DMS114 treated with DMSO at 0.1 percent for 48 hours (cell line): ENCODE measurements at regions not wholly inside any gene's neighbourhood (a gene's known extent, or its start where the extent isn't known, plus 50 kb on each side); places are given as distances from the start of the nearest gene placed in this dataset.
"Not testable (repeated sequence)": the region's sequence is repeated elsewhere in the genome, so short reads cannot be mapped to it uniquely, and the experiment has no call there.

ENCODE experiments used
- DNase-seq: peaks from one replicate; lab custom pipeline; 2025; ENCODE audit not compliant: unreplicated experiment; lab: John Stamatoyannopoulos, UW

DNA sequence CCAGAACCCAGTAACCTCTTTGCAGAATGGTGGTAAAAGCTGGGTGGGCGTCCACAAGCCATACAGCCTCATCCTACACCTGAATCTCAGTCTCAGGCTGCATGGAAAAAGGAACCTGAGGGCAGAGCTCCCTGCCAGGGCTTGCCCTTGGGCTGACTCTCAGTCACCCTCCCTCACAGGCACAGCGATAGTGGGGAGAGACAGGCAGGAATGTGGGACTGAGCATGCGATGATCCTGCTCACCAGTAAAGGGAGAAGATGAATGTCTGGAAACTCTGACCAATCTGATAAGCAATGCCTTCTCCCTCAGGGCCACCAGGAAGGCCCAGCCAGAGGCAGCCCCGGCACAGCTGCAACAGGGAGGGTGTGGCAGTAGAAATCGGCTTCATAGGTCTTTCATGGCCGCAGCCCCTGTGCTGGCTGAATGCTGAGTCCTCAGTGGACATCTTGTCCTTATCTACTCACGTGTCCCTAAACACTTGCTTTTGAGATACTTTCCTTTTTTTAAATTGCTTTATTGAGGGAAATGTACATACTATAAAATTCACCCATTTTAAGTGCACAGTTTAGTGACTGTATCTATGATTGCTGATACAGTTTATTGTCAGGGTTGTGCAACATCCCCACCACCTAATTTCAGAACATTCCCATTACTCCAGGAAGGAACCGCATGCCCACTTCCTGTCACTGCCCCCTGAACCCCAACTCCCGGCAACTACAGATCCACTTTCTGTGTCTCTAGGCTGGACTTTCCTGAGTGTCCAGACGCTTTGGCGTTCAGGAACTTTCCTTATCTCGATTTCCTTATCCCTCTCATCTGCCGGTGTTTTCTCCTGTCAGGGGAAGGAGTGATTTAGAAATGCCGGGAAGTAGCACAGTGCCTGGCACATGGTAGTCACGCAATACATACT, 258.1 kb downstream of the PCNX1 start:
- DNase-seq = no peak

DNA sequence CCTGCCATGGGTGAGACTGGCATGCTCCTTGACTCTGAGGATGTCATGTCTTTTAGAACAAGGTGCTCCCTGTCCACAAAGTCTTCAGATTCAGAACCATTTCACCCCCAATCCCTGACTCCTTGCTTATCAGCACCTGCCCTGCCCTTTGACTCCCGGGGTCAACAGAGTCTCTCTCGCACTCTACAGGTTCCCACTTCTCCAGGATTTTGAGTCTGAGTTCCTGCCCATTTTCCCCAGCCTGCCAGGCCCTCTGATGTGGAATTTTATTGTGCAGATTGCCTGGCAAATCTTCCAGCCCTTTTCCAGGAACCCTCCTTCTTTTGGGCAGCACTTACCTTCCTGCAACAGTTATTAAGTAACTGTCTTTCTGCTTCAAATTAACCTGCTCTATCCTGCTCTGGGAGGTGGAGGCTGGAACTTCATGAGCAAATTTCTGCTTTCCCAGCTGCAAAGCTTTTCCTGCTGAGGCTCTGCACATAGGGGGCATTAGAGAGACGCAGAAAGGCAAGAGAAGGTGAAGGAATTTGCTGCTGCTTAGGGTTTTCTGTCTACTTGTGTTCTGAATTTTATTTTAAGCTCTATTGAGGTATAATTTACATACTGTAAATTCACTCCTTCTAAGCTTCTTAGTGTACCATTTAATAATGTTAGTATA, 259.1 kb downstream of the PCNX1 start:
- DNase-seq = peak; percentile 5

DNA sequence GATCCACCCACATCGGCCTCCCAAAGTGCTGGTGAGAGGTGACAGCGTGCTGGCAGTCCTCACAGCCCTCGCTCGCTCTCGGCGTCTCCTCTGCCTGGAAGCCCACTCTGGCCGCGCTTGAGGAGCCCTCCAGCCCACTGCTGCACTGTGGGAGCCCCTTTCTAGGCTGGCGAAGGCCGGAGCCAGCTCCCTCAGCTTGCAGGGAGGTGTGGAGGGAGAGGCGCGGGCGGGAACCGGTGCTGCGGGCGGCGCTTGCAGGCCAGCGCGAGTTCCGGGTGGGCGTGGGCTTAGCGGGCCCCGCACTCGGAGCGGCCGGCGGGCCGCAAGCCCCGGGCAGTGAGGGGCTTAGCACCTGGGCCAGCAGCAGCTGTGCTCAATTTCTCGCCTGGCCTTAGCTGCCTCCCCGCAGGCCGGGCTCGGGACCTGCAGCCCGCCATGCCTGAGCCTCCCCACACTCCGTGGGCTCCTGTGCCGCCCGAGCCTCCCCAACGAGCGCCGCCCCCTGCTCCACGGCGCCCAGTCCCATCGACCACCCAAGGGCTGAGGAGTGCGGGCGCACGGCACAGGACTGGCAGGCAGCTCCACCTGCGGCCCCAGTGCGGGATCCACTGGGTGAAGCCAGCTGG, 260.2 kb downstream of the PCNX1 start:
- DNase-seq = not testable (repeated sequence)

DNA sequence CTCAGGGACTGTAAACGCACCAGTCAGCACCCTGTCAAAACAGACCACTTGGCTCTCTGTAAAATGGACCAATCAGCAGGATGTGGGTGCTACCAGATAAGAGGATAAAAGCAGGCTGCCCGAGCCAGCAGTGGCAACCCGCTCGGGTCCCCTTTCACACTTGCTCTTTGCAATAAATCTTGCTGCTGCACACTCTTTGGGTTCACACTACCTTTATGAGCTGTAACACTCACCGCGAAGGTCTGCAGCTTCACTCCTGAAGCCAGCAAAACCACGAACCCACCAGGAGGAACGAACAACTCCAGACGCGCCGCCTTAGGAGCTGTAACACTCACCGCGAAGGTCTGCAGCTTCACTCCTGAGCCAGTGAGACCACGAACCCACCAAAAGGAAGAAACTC, 260.9 kb downstream of the PCNX1 start:
- not testable (repeated sequence) for DNase-seq

DNA sequence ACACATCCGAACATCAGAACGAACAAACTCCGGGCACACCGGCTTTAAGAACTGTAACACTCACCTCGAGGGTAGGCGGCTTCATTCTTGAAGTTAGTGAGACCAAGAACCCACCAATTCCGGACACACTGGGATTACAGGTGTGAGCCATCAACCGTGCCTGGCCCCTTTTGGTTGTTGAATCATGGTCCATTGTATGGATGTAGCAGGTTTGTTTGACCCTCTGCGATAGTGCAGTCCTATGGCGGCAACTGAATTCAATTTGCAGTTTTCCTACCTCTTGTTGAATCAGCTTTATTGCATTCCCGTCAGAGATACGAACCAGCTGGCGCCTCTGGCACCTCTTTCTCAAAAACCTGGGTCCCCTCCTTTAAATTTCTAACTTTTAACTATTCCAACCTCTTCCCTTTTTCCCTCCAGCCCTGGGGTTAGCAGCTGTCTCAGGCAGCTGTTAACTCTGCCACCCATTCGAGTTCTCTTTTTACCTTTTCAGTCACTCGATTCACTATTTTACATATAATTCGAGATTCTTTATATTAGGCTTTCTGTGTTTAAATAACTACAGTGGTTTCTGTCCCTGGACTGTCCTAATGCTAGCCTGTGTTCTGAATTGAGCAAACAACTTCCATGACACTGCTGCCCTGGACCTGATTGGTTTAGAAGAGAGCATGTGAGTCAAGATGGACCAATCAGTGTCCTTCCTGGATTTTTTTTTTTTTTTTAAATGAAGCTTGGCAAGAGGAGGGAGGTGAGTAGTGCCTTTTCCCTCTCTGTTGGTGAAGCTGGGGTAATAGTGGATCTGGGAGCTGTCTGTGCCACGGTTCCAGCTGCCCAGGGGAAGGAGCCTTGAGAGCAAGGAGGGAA, 261.5 kb downstream of the PCNX1 start:
- DNase-seq = no peak

DNA sequence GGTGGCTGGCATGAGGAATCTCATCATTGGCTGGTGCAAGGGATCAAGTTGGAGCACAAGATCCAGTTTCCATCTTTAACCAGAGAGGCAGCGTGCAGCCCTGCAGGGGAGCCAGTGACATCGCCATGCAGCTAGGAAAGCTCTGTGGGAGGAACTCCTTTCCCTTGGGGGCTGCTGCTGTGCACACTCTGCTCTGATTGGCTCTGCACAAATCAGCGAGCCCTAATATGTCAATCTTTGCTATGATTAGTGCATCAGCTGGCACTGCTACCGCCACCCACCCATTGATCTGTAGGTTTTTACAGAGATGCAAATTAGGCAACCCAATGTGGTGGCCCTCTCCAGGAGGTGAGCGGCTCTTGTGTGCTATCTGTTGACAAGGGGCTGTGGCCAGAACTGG, 262.6 kb downstream of the PCNX1 start:
- DNase-seq = no peak

DNA sequence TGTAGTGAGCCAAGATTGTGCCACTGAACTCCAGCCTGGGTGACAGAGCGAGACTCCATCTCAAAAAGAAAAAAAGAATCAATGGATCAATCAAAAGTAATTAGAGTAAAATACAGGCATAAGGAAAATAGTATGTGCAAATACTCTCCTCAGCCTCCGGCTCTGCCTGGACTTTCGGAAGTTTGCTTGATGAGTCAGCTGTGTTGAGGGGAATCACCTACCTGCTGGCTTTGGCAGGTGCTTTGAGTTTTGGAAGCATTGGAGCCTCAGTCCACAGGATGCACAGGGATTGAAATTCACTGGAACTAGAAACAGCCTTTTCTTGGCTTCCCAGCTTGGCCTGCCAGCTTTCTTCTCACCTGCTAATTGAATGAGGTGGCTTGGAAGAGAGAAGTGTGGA, 268.2 kb downstream of the PCNX1 start:
- no peak for DNase-seq

DNA sequence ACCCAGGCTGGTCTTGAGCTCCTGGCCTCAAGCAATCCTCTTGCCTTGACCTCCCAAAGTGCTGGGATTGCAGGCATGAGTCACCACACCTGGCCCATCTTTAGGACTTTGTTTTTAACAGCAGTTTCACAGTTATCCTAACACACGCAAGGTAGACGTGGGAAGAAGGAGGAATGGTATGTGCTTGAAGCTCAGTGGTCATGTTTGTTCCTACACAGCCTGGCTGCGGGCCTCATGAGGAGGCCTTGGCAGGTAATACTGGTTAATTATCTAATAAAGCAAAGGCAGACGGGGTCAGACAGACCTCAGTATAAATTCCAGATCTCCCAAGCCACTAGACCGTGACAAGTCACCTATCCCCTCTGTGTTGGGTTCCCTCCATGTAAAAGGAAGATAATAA, 271.8 kb downstream of the PCNX1 start:
- DNase-seq = no peak

DNA sequence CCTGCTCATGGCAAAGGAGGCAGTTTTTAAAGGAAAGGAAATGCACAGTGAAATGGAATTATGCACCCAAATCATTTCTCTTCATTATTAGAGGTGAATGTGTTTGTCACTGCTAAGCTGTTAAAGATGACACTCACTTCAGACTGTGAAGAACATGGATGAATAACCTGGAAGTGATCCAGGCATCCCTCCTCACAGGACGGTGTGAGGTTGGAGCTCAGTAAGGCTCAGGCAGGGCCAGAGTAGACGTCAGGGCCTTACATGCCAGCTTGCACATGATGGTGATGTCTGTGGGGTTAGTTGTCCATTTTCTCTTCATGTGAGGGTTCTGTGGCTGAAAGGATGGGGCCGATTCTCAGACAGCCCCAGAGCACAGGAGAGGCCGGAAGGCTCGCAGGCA, 273.1 kb downstream of the PCNX1 start:
- no peak for DNase-seq

DNA sequence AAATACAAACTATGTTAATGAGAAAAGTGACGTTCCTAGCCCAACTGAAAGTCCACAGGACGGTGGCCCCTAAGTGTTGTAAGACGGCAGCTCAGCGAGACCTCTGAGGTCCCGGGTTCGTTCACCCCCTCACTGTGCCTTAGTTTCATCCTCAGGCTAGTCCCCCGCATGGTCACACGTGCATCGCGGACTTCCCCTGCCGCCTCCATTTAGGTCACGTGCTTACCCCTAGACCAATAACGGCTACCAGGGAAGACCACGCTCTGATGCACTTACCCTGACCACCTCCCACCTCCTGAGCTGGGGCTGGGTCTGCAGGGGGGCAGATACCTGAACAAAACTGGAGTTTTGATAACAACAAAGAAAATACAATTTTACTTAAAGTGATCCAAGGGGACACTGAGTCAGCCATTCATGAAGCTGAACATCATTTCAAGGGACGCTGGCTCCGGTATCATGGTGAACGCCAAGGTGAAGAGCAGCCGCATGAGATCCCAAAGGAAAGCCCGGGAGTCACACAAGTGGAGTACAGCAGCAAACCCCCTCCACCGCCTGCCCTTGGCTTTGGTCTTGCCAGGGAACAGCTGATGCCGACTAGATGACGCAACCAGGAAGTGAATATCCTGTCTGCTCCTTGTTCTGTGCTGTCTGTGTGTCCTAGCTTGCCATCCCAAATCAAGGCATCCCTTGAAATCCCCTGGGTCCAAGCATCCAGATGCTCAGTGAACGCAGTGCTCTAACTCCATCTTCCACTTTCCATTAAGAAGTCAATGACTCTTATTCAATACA, 274.1 kb downstream of the PCNX1 start:
- DNase-seq = no peak

DNA sequence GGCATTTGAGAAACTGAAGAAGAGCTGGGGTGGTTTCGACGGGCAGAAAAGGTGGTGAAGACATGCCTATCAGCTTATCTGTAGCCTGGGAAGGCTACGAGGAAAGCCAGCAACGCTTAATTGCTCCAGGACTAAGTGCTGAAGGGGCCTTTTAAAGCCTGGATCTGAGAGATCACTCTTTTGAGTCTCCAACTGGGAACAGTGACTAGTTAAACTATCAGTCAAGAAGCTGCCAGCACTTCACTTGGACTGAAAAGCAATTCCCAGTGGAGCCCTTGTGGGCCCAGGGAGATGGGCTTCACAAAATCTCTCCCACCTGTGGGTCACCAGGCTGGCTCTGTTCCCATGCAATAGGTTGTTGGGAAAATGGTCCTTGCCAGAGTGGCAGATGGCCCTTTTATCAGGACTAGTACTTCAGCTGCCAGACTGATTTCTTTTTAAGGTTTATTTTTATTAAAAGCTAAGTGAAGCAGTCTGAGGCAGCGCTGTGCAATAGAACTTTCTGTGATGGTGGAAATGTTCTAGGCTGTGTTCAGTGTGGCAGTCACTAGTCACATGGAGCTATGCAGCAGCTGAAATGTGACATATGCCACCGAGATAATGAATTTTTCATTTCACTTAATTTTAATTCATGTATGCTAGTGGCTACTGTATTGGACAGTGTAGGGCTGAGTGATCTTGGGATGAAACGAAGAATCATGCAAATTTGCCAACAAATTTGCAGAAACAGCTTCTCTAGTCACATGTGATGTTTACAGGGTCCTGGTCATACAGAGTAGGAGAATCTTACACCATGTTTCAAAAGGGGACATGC, 276.8 kb downstream of the PCNX1 start:
- DNase-seq = no peak

DNA sequence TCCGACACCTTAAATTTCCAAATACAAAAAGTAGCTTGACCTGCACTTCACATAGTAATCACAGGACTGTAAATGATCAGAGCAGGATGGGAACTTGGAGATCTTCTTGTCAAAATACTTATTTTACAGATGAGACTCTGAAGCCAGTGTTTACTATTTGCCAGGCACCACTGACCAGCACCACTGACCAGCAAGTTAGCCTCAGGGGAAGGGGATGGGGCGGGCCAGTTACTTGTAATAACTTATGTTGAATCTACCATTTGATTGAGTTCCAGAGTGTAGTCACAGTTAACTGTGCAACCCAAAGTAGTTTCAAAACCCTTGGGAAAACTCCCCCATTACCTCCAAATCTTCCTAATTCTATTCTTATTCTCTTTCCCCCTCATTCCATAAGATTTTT, 278.4 kb downstream of the PCNX1 start:
- no peak for DNase-seq

DNA sequence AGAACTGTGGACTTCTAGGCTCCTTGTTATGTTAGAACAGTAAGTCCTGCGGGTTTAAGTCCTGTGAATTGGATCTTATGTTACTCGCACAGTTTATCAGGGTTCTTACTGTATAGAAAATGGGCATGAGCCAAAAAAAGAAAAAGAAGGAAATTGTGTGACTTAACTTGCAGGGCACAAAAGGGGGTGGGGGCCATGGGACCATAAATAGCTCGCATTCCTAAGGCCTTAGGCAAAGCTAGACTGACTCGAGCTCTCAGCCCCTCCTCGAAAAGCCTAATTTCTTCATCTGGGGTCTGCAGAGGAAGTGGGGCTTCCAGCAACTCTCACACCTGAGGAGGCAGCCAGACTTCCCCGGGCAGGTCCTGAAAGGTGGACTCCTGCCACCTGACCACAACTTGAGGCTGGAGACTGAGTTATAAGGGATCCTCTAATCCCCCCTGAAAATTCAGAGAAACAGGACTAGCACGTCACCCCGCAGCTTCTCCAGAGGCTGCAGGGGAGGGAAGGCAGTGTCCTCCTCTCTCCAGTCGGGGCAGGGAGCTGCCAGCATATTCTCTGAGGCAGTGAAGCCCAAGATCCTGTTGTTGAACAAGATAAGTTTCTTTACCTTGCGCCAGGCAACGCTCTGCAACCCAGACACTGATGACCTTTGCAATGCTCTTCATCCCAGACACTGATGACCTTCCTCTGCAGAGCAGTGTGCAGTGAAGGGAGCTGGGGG, 280.5 kb downstream of the PCNX1 start:
- DNase-seq = no peak

DNA sequence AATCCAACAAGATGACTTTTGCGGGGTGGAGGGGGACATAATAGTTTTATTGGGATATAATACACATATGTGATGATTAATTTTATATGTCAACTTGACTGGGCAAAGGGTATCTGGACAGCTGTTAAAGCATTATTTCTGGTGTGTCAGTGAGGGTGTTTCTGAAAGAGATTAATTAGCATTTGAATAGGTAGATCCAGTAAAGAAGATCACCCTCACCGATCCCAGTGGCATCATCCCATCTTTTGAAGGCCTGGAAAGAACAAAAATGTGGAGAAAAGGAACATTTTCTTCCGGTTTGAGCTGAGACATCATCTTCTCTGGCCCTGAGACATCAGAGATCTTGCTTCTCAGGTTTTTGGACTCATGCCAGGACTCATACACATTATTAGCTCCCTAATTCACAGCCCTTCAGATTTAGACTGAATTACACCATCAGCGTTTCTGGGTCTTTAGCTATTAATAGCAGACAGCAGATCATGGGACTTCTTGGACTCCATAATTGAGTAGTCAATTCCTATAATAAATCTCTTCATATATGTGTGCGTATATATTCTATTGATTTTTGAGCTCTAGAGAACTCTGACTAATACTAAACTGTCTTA, 283.6 kb downstream of the PCNX1 start:
- DNase-seq = no peak

DNA sequence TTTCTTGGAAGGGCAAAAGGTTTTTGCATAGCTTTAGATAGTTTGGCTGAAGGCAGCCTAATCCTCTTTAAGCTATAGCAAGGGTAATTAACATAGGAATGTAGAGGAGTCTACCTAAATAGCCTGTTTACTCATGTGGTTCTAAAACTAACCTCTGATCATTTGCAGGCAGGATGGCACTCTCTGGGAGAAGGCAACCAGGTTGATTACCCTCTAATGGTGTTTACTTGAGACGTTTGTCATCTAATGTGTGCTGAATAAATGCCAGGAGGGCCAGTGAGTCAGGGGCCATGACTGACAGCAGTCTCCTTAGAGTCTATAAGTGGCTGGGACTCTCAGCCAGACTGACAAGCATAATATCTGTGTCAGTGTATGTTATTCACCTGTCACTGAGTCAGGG, 286.4 kb downstream of the PCNX1 start:
- no peak for DNase-seq

DNA sequence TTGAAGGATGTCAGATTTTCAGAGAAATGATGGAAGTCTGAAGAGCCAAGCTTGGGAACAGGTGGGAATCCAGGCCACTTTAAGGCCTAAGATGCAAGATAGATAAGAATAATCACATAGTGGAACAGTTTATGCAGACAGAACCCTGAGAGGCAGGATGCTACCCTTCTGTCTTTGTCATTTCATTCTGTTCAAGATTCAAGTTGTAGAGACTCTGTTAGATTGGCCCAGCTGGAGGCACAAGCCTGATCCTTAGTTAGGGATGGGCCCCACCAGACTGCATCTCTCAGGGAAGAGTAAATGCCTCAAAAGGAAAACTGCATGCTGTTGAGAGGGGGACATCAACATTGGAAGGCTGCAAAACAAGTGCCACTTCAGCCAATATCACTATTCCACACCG, 287.0 kb downstream of the PCNX1 start:
- DNase-seq = no peak

DNA sequence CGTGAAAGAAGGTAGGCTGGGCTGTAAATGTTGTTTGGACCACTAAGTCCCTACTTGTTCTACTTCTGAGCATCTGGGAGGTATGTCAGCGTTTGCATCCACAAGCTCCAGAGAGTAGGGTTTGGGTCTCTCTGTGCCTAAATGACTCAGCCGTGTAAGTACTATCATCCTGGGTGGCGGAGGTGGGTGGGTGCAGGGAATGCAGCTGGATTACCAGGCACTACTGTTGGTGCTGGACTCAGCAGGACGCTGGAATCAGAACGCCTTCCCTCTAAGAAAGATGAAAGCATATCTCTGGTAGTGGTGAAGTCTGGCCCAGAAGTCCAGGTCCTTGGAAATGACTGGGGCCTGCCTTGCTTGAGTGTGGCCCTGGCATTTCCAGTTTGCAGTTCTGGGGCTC, 289.7 kb downstream of the PCNX1 start:
- no peak for DNase-seq

DNA sequence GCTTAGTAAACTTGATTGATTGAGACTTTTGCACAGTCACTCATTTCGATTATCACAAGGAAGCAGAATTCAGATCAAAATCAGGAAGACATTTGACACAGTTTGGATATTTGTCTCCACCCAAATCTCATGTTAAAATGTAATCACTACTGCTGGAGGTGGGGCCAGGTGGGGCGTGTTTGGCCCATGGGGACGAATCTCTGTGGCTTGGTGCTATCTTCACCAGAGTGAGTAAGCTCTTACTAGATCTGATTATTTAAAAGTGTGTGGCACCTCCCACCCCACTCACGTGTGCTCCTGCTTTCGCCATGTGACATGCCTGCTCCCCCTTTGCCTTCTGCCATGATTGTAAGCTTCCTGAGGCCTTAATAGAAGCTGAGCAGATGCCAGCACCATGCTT, 291.4 kb downstream of the PCNX1 start:
- DNase-seq = no peak
